Naive B cell (primary cell): ENCODE measurements at regions not wholly inside any gene's neighbourhood (a gene's known extent, or its start where the extent isn't known, plus 50 kb on each side); places are given as distances from the start of the nearest gene placed in this dataset.

ENCODE experiments used
- ATAC-seq, 2 donors: fragments of 150-1000 bp; cut with Tn5 transposase; 2 replicates each; pipeline ENCODE4 v1.10.0; 2021; ENCODE audit warnings: low read depth in 2 of 2, mild to moderate bottlenecking in 2 of 2, moderate library complexity in 2 of 2
- DNase-seq: peaks from one replicate; pipeline ENCODE4 v3.0.0; 2022
- H3K27ac Mint-ChIP-seq, 6 donors: one replicate each; pipeline ENCODE4 v1.8.0; 2020 to 2022; ENCODE audit warnings: mild to moderate bottlenecking in 6 of 6, mixed read lengths in 6 of 6, moderate library complexity in 5 of 6, inconsistent platforms in 2 of 6
- H3K27me3 Mint-ChIP-seq, 3 donors: one replicate each; pipeline ENCODE4 v1.8.0; 2021 to 2022; ENCODE audit warnings: mixed read lengths in 3 of 3, mild to moderate bottlenecking in 1 of 3
- H3K36me3 Mint-ChIP-seq, 2 donors: one replicate each; pipeline ENCODE4 v1.8.0; 2020 to 2022; ENCODE audit warnings: mixed read lengths in 2 of 2, inconsistent platforms in 1 of 2, mild to moderate bottlenecking in 1 of 2
- H3K4me1 Mint-ChIP-seq, 3 donors: one replicate each; pipeline ENCODE4 v1.8.0; 2020 to 2022; ENCODE audit warnings: mixed read lengths in 3 of 3, inconsistent platforms in 1 of 3, mild to moderate bottlenecking in 1 of 3, moderate library complexity in 1 of 3
- H3K4me3 Mint-ChIP-seq, 8 donors: one replicate each; pipeline ENCODE4 v1.8.0; 2020 to 2022; ENCODE audit warnings: mild to moderate bottlenecking in 8 of 8, mixed read lengths in 8 of 8, moderate library complexity in 8 of 8, inconsistent platforms in 2 of 8
- H3K9me3 Mint-ChIP-seq, 7 donors: one replicate each; pipeline ENCODE4 v1.8.0; 2020 to 2022; ENCODE audit warnings: mixed read lengths in 7 of 7, mild to moderate bottlenecking in 5 of 7, inconsistent platforms in 2 of 7, moderate library complexity in 1 of 7

DNA sequence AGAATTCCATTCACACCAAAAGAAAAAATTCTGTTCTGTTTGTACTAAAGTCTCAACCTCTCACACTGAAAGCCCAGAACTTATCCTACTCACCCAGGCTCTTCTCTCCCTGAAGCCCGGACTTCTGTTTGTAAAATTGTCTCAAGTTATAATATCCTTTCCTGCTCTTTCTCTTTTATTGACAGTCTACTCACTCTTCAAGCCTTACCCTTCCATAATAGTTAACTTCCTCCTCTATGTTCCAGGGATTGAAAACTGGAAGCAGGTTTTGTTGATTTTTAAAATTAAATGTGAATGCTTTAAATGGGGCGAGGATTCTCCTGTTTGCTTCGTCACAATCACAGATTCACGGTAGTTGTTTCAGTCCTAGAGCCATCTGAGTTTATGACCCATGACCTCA lies 51.7 kb upstream of the CCDC112 start:
- H3K36me3 Mint-ChIP-seq: no peaks in the 10 kb centered on the region
- H3K4me3 Mint-ChIP-seq: no peak overlapping the region
- no peak for ATAC-seq
- peaks cover 22 to 37% (median 33%) of the 10 kb centered on the region in 3 donors for H3K27me3 Mint-ChIP-seq
- no peaks in the 10 kb centered on the region for H3K4me1 Mint-ChIP-seq
- no peak overlapping the region for H3K27ac Mint-ChIP-seq
- peaks cover 0 to 5% (median 0%) of the 10 kb centered on the region in 7 donors for H3K9me3 Mint-ChIP-seq
- no peak for DNase-seq
